ENCODE measurements at regions not wholly inside any gene's neighbourhood (a gene's known extent, or its start where the extent isn't known, plus 50 kb on each side); places are given as distances from the start of the nearest gene placed in this dataset.

DNA sequence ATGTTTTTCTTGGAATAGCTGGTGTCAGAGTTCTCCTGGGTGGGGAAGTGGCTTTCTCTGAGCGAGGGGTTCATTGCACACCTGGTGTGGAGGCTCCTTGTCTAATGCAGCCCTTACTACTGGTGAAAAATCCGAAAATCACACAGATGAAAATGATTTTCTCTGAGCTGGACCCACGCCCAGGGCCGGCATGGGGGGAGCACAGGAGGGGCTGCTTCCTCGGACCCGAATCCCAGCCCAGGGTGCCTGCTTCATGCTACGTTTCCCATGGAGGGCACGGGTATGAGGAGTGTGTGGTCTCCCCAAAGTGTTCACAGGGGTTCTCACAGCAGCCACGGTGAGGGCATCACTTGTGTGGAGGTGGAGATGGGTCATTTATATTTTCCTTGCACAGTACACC lies 288.0 kb upstream of the HDAC4 start:
- Mint-ChIP-seq H3K27me3 (peaks cover 21% of the 10 kb centered on the region in 2 donors), H3K36me3 (no peaks in the 10 kb centered on the region), H3K9me3 (no peaks in the 10 kb centered on the region), H3K4me1 (no peaks in the 10 kb centered on the region), H3K27ac (no peak overlapping the region), H3K4me3 (no peak overlapping the region)
- Histone ChIP-seq H3K4me3 (ENCODE audit: control insufficient read depth in 1 of 2, extremely low read depth in 1 of 2, low read length in 1 of 2) (no peak overlapping the region), H3K9me3 (no peaks in the 10 kb centered on the region), H3K27me3 (replicated peaks in 1 of 2; ENCODE audit: control insufficient read depth in 2 of 2, extremely low read depth in 1 of 2, insufficient read depth in 2 of 2, low read length in 1 of 2) (peaks cover 0 to 46% of the 10 kb centered on the region in 2 experiments), H3K27ac (ENCODE audit: low read length) (no peak overlapping the region), H3K36me3 (ENCODE audit: control insufficient read depth in 2 of 2, extremely low read depth in 1 of 2, insufficient read depth in 1 of 2, low read length in 1 of 2) (no peaks in the 10 kb centered on the region), H3K4me1 (ENCODE audit: control insufficient read depth in 1 of 2, extremely low read depth in 1 of 2, insufficient read depth in 2 of 2, low read length in 2 of 2) (no peaks in the 10 kb centered on the region)
- POLR2A ChIA-PET, result interaction anchor here in 1 of 2 donors (0.5 to 0.6 kb wide), 2 partner anchors 147 to 731 kb away, joined by 3 to 4 read pairs; no protein-coding TSS in a partner anchor
- DNase-seq (peak in 2 of 35 experiments; percentile 1 to 7), ATAC-seq (replicated peaks in 1 of 4) (no peak)
- WGBS (ENCODE audit: insufficient coverage), result 43% methylated on average over 1 of the region's 9 CpGs
- CTCF ChIA-PET, result no interaction called here

DNA sequence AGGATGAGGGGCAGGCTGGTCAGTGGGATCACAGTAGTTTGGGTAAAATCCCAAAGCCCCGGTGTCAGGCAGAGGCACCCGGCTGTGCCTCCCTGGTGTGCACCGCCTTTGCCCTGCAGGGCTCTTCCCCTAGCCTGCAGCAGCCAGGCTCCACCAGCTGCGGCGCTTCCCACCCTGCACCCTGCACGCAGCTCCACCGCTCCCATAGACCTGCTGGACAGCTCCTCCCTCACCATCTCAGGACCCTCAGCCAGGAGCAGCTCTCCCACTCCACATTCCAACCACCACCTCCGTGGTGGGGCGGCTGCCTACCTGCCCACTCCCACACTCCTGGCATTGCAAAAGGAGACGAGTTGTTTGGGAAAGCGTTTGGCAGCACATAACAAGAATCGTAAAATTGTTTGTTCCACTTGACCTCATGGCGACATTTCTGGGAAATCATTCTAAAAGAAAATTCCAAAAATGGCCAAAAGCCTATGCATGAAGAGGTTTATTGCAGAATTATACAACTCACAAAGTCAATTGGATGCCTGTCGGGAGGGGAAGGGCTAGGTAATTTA lies 287.4 kb upstream of the HDAC4 start:
- Histone ChIP-seq H3K27ac (ENCODE audit: low read length) (no peak overlapping the region), H3K4me1 (ENCODE audit: control insufficient read depth in 1 of 2, extremely low read depth in 1 of 2, insufficient read depth in 2 of 2, low read length in 2 of 2) (no peaks in the 10 kb centered on the region), H3K4me3 (ENCODE audit: control insufficient read depth in 1 of 2, extremely low read depth in 1 of 2, low read length in 1 of 2) (no peak overlapping the region), H3K36me3 (ENCODE audit: control insufficient read depth in 2 of 2, extremely low read depth in 1 of 2, insufficient read depth in 1 of 2, low read length in 1 of 2) (no peaks in the 10 kb centered on the region), H3K9me3 (no peaks in the 10 kb centered on the region), H3K27me3 (replicated peaks in 1 of 2; ENCODE audit: control insufficient read depth in 2 of 2, extremely low read depth in 1 of 2, insufficient read depth in 2 of 2, low read length in 1 of 2) (peaks cover 0 to 49% of the 10 kb centered on the region in 2 experiments)
- ChIA-PET CTCF (no interaction called here), POLR2A (interaction anchor here in 1 of 2 donors (0.6 kb wide), 1 partner anchor 146 kb away, joined by 3 read pairs; no protein-coding TSS in a partner anchor)
- DNase-seq (peak in 1 of 35 experiments; percentile 11), ATAC-seq (replicated peaks in 1 of 4) (no peak)
- Mint-ChIP-seq H3K4me3 (no peak overlapping the region), H3K27me3 (peaks cover 24 to 25% of the 10 kb centered on the region in 2 donors), H3K27ac (no peak overlapping the region), H3K36me3 (no peaks in the 10 kb centered on the region), H3K4me1 (no peaks in the 10 kb centered on the region), H3K9me3 (no peaks in the 10 kb centered on the region)
- WGBS (ENCODE audit: insufficient coverage), result 61% methylated on average over 12 of the region's 14 CpGs

DNA sequence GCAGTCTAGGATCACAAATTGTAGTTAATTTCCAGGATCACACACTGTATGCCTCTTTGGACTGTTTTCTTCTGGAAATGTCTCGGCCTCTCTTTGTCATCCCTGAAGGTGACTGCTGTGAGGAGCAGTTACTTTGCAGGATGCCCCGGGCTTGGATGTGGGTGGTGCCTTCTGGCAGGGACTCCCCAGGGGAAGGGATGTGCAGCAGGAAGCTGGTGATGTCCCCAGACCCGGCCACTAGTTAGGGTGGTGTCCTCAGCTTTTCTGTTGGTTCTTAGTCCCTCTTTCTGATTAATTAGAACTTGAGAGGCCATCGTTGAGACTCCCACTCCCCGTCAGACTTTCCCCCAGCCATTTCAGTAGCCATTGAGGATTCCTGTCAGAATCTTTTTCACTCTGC lies 286.6 kb upstream of the HDAC4 start:
- no peaks in the 10 kb centered on the region for H3K36me3 Mint-ChIP-seq
- ChIA-PET POLR2A (no interaction called here), CTCF (no interaction called here)
- peaks cover 29 to 31% of the 10 kb centered on the region in 2 donors for H3K27me3 Mint-ChIP-seq
- H3K27ac ChIP-seq (ENCODE audit: low read length), result no peak overlapping the region
- no peaks in the 10 kb centered on the region for H3K4me1 Mint-ChIP-seq
- DNase-seq (peak in 1 of 35 experiments; percentile 17), ATAC-seq (replicated peaks in 1 of 4) (no peak)
- peaks cover 0 to 50% of the 10 kb centered on the region in 2 experiments for H3K27me3 ChIP-seq (replicated peaks in 1 of 2; ENCODE audit: control insufficient read depth in 2 of 2, extremely low read depth in 1 of 2, insufficient read depth in 2 of 2, low read length in 1 of 2)
- H3K27ac Mint-ChIP-seq, result no peak overlapping the region
- 91% methylated on average over 4 of the region's 5 CpGs for WGBS (ENCODE audit: insufficient coverage)
- H3K4me3 ChIP-seq (ENCODE audit: control insufficient read depth in 1 of 2, extremely low read depth in 1 of 2, low read length in 1 of 2), result no peak overlapping the region
- H3K4me3 Mint-ChIP-seq, result no peak overlapping the region
- H3K36me3 ChIP-seq (ENCODE audit: control insufficient read depth in 2 of 2, extremely low read depth in 1 of 2, insufficient read depth in 1 of 2, low read length in 1 of 2), result peaks cover 0 to 4% of the 10 kb centered on the region in 2 donors
- H3K9me3 Mint-ChIP-seq, result peaks cover 3 to 6% (median 5%) of the 10 kb centered on the region in 3 donors
- no peaks in the 10 kb centered on the region for H3K9me3 ChIP-seq
- H3K4me1 ChIP-seq (ENCODE audit: control insufficient read depth in 1 of 2, extremely low read depth in 1 of 2, insufficient read depth in 2 of 2, low read length in 2 of 2), result no peaks in the 10 kb centered on the region

DNA sequence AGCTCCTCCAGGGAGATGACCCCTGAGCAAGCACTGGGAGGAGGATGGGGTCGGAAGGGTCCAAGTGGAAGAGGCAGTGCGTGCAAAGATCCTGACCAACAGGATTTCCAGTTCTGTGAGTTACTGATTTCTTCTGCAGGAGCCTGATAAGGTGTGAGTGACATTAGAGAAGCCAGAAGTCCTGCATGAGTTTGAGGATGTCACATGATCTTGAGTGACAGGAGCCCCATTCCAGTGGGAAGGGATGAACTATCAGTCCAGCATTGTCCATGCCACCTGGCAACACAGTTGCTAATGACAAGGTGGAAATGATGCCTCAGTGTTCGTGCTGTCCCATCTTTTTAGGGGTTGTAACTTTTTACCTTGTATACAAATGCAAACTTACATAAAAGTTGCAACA lies 285.1 kb upstream of the HDAC4 start:
- no peak overlapping the region for H3K27ac ChIP-seq (ENCODE audit: low read length)

DNA sequence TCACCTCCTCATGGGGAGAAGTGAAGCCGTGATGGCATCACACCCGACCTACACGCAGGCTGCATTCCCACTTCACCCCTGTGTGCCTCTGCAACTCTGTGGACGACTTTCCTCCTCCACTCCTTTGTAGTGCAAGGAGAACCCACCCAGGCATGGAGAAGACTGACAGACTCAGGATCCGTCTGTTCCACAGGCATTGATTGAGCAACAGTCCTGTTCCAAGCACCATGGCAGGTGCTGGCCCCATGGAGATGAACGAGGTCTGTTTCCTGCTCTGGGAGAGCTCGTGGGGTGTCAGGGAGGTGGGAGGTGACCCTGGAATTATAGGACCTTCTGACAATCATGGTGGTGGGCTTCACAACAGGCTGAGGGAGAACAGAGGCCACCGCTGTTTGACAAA lies 284.7 kb upstream of the HDAC4 start:
- H3K36me3 Mint-ChIP-seq, result no peaks in the 10 kb centered on the region
- no peaks in the 10 kb centered on the region for H3K4me1 Mint-ChIP-seq
- peaks cover 30 to 35% of the 10 kb centered on the region in 2 donors for H3K27me3 Mint-ChIP-seq
- Histone ChIP-seq H3K9me3 (no peaks in the 10 kb centered on the region), H3K4me3 (ENCODE audit: control insufficient read depth in 1 of 2, extremely low read depth in 1 of 2, low read length in 1 of 2) (no peak overlapping the region), H3K27ac (ENCODE audit: low read length) (no peak overlapping the region), H3K36me3 (ENCODE audit: control insufficient read depth in 2 of 2, extremely low read depth in 1 of 2, insufficient read depth in 1 of 2, low read length in 1 of 2) (peaks cover 0 to 4% of the 10 kb centered on the region in 2 donors), H3K27me3 (replicated peaks in 1 of 2; ENCODE audit: control insufficient read depth in 2 of 2, extremely low read depth in 1 of 2, insufficient read depth in 2 of 2, low read length in 1 of 2) (peaks cover 0 to 38% of the 10 kb centered on the region in 2 experiments), H3K4me1 (ENCODE audit: control insufficient read depth in 1 of 2, extremely low read depth in 1 of 2, insufficient read depth in 2 of 2, low read length in 2 of 2) (no peaks in the 10 kb centered on the region)
- WGBS (ENCODE audit: insufficient coverage), result 48% methylated on average over 5 of the region's 8 CpGs
- no peak for ATAC-seq (replicated peaks in 1 of 4)
- no peak overlapping the region for H3K4me3 Mint-ChIP-seq
- DNase-seq, result peak in 1 of 35 experiments; percentile 16
- H3K9me3 Mint-ChIP-seq, result peaks cover 3 to 6% (median 5%) of the 10 kb centered on the region in 3 donors
- POLR2A ChIA-PET, result no interaction called here
- H3K27ac Mint-ChIP-seq, result no peak overlapping the region
- CTCF ChIA-PET, result no interaction called here

More for the DNA sequence above, 285.1 kb upstream of the HDAC4 start:
- Mint-ChIP-seq H3K4me1 (no peaks in the 10 kb centered on the region), H3K36me3 (no peaks in the 10 kb centered on the region), H3K9me3 (peaks cover 3 to 6% (median 5%) of the 10 kb centered on the region in 3 donors), H3K27ac (no peak overlapping the region), H3K4me3 (no peak overlapping the region), H3K27me3 (peaks cover 29 to 35% of the 10 kb centered on the region in 2 donors)
- peaks cover 0 to 40% of the 10 kb centered on the region in 2 experiments for H3K27me3 ChIP-seq (replicated peaks in 1 of 2; ENCODE audit: control insufficient read depth in 2 of 2, extremely low read depth in 1 of 2, insufficient read depth in 2 of 2, low read length in 1 of 2)
- ATAC-seq (replicated peaks in 1 of 4) (no peak), DNase-seq (no peak)
- no peaks in the 10 kb centered on the region for H3K4me1 ChIP-seq (ENCODE audit: control insufficient read depth in 1 of 2, extremely low read depth in 1 of 2, insufficient read depth in 2 of 2, low read length in 2 of 2)
- ChIA-PET CTCF (no interaction called here), POLR2A (no interaction called here)
- no peaks in the 10 kb centered on the region for H3K9me3 ChIP-seq
- H3K36me3 ChIP-seq (ENCODE audit: control insufficient read depth in 2 of 2, extremely low read depth in 1 of 2, insufficient read depth in 1 of 2, low read length in 1 of 2), result peaks cover 0 to 4% of the 10 kb centered on the region in 2 donors
- no peak overlapping the region for H3K4me3 ChIP-seq (ENCODE audit: control insufficient read depth in 1 of 2, extremely low read depth in 1 of 2, low read length in 1 of 2)
- 30% methylated on average over 2 of the region's 3 CpGs for WGBS (ENCODE audit: insufficient coverage)

DNA sequence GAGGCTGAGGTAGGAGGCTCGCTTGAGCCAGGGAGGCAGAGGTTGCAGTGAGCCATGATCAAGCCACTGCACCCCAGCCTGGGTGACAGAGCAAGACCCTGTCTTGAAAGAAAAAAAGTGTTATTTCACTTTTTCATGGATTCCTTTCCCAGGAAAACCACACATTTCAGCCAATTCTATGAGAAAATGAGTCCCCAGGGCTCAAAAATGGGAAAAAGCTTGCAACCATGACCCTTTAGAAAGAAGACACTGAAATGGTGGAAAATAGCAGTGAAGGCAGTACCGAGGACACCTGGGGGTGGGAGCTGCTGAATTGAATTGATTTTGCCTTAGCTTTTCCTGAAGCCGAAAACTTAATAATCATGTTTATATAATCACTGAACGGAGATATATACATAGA lies 284.2 kb upstream of the HDAC4 start:
- peaks cover 0 to 38% of the 10 kb centered on the region in 2 experiments for H3K27me3 ChIP-seq (replicated peaks in 1 of 2; ENCODE audit: control insufficient read depth in 2 of 2, extremely low read depth in 1 of 2, insufficient read depth in 2 of 2, low read length in 1 of 2)
- peaks cover 30 to 35% of the 10 kb centered on the region in 2 donors for H3K27me3 Mint-ChIP-seq
- no peak for ATAC-seq (replicated peaks in 1 of 4)
- no peak overlapping the region for H3K4me3 ChIP-seq (ENCODE audit: control insufficient read depth in 1 of 2, extremely low read depth in 1 of 2, low read length in 1 of 2)
- no peaks in the 10 kb centered on the region for H3K4me1 Mint-ChIP-seq
- no peak for DNase-seq
- no peaks in the 10 kb centered on the region for H3K4me1 ChIP-seq (ENCODE audit: control insufficient read depth in 1 of 2, extremely low read depth in 1 of 2, insufficient read depth in 2 of 2, low read length in 2 of 2)
- no peaks in the 10 kb centered on the region for H3K36me3 Mint-ChIP-seq
- no peak overlapping the region for H3K4me3 Mint-ChIP-seq
- H3K9me3 ChIP-seq, result no peaks in the 10 kb centered on the region
- no peak overlapping the region for H3K27ac Mint-ChIP-seq
- ChIA-PET CTCF (no interaction called here), POLR2A (interaction anchor here in 1 of 2 donors (0.6 kb wide), 1 partner anchor 32 kb away, joined by 3 read pairs; no protein-coding TSS in a partner anchor)
- H3K27ac ChIP-seq (ENCODE audit: low read length), result no peak overlapping the region
- peaks cover 5 to 9% (median 5%) of the 10 kb centered on the region in 3 donors for H3K9me3 Mint-ChIP-seq
- peaks cover 0 to 4% of the 10 kb centered on the region in 2 donors for H3K36me3 ChIP-seq (ENCODE audit: control insufficient read depth in 2 of 2, extremely low read depth in 1 of 2, insufficient read depth in 1 of 2, low read length in 1 of 2)
- no CpG with 5 or more reads among the region's 4 CpGs for WGBS (ENCODE audit: insufficient coverage)
